Endometrium (tissue), 2 donors: ENCODE measurements at regions not wholly inside any gene's neighbourhood (a gene's known extent, or its start where the extent isn't known, plus 50 kb on each side); places are given as distances from the start of the nearest gene placed in this dataset.
"Not testable (repeated sequence)": the region's sequence is repeated elsewhere in the genome, so short reads cannot be mapped to it uniquely, and the experiment has no call there.

Source experiments
- FAIRE-seq: peaks from 2 replicates; lab custom pipeline; 2012; peaks lifted over from hg19 to GRCh38; lab: Jason Lieb, UNC
- donor health status: control.
- donor health status: control.

DNA sequence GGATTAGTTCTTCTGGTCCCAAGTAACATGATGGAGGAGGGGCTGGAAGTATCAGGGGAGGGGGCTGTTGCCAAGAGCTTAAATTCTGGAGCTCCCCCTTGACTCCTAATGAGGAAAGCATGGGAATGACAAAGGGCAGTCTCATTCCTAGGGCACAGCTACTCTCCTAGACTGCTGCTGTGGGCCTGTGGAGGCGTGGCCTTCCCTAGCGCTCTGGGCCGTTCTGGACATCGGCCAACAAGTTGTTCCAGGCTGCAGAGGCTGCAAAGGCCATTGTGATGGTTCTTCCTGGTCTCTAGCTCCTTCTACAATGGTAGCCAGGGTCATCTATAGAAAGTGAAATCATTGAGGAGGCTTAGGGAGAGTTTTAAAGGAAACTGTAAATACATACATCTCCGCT is 916.6 kb downstream of the DIAPH3 start:
- no peak for FAIRE-seq

DNA sequence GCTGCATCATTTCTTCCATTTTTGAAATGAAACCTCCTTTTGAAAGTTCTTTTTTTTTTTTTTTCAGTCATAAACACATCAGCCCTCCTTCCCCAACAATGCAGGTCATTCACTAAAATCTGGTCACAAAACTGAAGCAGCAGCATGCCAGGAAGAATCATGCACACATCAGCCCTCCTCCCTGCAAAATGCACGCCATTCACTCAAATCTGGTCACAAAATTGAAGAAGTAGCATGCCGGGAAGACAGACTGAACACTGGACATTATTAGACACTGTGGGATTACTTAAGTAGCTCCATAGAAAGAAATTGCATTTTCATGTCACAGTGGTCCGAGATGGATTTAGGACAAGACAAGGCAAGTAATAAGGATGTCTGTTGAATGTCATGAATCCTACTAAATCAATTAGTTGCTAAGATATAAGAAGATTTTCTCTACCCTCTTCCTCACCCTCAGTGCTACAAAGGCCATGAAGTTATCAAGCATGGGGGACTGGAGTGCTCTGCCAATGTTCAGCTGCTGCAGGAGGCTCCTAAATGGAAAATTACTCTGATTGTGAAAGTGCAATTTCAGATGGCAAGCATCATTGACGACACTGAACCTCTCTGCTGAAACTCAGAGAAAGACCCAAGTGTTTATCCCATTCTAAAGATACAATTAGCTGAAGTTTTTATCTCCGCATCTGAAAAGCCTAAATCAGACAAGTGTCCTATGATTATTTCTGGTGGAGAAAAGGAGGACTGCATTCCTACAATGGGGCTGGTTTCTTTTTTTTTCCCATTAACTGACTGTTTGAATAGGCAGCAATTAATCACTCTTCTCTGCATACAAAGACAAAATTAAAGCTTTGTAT is 913.2 kb downstream of the DIAPH3 start:
- no peak for FAIRE-seq

DNA sequence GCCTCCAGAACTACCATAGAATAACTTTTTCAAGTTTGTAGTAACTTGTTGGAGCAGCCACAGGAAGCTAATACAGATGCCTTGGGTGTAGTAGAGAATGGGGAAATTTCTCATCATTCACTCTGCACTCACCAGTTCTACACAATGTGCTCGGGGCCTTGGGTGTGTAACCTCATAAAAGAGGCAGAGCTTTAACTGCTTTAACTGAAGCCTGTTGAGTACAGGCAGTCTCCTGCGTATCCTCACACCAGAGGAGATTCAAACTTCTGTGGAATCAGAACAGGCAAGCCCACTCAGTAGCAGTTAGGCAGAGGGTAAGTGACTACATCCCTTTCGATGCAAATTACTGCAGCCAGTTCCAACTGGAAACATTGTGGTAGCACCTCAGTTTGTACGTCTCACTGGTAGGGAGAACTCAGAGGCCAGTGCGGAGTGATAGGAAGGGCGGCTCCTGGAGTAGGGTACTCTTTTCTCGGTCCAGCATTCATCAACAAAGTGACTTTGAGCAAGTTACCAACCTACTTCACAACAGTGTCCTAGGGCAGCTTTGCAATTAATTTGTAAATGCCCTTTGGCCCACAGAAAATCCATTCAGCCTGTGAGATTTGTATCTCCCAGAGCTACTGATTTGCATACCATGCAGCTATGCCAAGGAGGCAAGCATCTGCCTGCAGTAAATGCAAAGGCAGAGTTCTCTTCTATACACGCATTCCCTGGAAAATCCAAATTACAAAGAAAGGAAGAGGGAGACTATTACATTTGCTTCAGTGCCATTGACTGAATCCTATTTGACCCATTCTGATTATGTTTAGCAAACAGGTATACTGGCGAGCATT is 904.3 kb downstream of the DIAPH3 start:
- no peak for FAIRE-seq

- no peak for FAIRE-seq
Observed at GRCh38 chr13:59261928-59262488, 901.7 kb downstream of the DIAPH3 start.

- FAIRE-seq, result no peak
Observed at GRCh38 chr13:59263531-59263930, 900.2 kb downstream of the DIAPH3 start.

DNA sequence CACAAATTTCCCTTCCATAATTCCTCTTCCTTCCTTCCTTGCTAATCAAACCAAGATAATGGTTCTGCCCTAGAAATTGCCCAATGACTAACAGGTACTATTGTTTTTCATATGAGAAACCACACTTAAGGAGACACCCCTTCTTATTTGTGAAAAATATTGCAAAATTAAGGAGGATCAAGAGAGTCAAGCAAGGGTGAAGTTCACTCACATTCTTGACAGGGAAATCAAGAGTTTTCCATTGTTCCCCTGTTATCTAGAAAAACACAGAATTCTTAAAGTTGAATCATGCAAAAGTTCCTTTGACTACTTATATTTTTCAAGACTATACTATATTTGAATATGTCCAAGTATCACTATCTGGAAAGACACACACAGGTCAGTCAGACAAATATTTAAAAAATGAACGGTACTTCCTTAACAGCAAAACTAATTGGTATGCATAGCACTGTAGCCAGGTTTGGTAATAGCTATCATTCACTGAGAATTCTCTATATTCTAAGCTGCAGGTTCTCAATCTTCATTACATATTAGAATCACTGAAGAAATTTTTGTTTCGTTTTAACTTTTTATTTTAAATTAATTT is 897.2 kb downstream of the DIAPH3 start:
- no peak for FAIRE-seq

- no peak for FAIRE-seq
Observed at GRCh38 chr13:59269476-59269875, 894.3 kb downstream of the DIAPH3 start.

GRCh38 chr13:59270327-59270726 is 893.4 kb downstream of the DIAPH3 start:
- FAIRE-seq, result no peak

DNA sequence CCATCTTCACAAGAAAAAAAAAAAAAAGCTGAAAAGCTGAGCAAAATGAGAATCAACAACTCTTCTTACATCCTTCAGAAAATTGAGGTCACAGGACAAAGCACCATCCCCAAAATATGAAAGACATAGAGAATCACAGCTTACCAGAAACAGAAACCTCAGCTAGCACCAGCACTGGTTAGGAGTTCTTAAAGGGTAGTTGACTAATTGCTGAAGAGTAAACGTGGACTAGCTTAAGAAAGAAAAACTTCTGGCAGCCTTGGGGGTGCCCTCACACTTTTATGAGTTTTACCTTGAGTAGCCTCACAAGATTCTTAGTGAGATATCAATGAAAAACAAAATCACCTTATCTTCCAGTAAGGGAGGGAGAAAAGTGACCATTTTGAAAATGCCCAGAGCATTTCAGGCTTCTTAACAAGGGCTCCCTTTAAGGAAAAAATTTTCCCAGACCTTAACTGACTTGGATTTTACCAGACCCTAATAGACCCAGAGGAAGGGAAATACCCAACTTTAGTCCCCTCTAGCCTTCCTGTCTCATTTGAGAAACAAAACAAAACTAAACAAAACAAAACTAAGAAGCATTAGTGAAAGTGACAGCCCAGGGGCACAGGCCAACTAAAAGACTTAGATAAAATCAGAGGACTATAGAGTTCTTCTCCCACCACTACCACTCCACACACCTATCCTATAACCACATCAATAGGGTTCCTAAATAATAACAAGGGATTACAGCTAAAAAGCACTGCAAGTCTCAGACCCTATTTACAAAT is 888.6 kb downstream of the DIAPH3 start:
- no peak for FAIRE-seq

DNA sequence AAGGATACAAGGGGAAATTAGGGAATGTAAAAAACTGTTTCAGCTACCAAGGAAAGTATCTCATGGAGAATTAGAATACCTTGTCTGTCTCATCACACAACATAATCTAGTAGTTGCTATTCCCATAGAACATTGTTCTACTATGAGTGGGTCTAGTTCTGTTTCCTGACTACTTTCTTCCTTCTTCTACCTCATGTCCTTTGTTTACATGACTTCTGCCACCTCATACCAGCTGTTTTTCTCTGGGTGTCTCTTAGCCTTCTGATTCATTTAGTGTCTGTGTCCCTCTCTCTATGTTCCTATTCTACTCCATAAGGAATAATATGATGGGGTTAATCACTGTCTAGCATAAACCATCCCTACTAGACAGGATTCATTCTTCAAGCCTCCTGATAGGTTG is 887.3 kb downstream of the DIAPH3 start:
- FAIRE-seq, result no peak

- FAIRE-seq, result no peak
Observed at GRCh38 chr13:59277106-59277505, 886.6 kb downstream of the DIAPH3 start.

DNA sequence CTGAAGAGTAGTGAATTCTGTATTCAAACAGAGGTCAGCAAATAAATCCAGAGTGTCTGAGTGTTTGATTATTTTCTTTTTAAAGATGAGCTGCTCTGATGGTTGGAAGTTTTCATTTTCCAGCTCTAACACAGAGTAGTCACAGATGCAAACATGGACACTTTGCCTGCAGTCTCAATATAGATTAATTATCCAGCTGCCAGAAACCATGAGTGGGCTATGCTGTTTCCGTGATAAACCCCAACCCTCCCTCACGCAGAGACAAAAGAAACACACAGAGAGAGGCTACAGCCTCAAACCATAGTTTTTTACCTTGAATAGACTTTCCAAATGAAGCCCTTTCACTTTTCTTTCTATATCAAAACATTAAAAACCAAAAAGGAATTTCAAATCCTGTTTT is 884.7 kb downstream of the DIAPH3 start:
- no peak for FAIRE-seq

DNA sequence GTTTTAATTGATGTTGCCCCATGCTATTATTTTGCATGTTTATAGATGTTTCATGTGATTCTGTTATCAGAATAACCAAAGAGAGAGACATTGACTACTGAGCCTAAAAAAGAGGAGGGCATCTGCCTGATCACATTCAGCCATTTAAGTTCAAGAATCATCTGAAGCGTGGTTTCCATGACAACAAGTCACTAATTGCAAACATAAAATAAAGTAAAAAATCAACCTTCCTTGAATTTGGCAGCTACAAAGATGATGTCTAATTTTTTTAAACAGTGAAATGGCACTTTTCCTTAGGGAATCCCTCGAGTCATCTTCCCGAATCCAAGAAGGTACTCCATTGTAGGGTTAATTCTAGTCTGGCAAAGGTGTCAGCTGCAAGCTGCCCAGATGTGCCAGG is 884.2 kb downstream of the DIAPH3 start:
- no peak for FAIRE-seq

DNA sequence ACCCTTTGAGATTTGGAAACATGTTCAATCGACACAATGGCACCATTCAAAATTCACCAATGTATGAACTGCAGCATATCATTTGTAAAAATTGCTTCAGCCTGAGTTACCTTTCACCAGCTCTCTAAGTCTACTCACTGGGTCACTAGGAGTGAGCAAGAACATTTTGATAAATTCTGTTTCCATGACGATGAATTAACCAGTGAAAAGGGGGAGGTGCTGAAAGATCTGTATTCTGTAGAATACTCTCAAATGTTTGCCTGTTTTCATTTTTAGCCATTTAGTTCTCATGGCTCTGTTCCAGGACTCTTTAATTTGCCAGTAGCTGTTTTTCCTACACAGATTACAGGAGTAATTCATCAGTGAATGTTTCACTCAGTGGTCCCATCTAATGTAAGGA is 883.4 kb downstream of the DIAPH3 start:
- no peak for FAIRE-seq

GRCh38 chr13:59281453-59281852 is 882.3 kb downstream of the DIAPH3 start:
- no peak for FAIRE-seq

GRCh38 chr13:59292240-59292639 is 871.5 kb downstream of the DIAPH3 start:
- FAIRE-seq, result not testable (repeated sequence)

DNA sequence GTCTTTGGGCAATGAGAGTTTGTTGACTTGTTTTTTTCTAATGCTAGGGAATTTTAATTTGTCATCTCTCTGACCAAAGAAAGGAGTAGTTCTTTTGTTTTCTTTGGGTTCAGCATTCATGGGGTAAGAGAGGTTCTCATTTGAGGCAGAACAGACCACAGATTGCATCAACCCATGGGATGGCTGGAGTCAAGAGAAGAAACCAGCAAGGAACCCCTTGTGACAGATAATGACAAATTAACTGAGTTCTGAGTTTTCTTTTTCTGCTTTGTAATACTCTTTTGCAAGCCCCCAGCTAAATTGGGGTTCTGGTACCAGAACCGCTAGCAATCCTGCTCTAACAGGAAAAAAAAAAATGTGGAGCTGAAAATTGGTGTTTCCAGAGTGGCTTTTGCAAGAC is 864.1 kb downstream of the DIAPH3 start:
- no peak for FAIRE-seq

DNA sequence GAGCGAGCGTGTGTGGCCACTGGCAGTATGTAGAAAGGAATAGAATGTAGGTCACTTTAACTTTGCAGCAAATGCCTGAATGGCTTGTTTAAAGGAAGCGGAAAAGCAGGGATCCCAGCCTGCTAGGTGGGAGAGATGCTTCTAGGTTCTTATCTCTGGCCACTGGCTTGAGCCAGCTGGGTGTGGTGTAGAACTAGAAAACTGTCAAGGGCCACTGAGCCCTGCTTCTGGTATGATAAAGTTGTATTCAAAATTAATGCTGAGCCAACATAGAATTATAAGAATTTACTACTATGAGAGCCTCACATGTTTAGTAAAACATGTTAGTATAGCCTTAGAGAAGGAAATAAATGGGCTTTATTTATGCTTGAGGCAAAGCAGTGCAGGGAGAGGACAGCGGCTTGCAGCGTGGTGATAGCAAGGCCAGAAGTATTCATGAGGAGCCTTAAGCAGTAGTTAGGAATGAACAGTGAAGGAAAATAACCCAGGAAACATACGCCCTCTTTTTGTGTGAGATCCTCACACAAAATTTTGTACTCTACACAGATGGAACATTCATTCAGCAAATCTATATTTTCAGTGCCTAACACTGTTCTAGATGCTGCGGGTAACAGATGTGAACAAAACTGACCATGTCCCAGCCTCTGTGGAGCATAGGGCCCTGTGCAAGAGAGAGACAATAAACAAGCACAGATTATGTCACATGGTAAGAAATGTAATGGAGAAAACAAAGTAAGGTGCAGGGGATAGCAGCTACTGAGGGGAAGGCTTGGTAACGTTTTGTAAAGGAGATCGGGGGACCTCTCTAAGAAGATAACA is 863.2 kb downstream of the DIAPH3 start:
- FAIRE-seq, result no peak

GRCh38 chr13:59301174-59301567 is 862.6 kb downstream of the DIAPH3 start:
- no peak for FAIRE-seq

GRCh38 chr13:59303433-59303832 is 860.3 kb downstream of the DIAPH3 start:
- FAIRE-seq, result no peak

- no peak for FAIRE-seq
Observed at GRCh38 chr13:59304596-59304995, 859.1 kb downstream of the DIAPH3 start.
